ENCODE measurements at regions not wholly inside any gene's neighbourhood (a gene's known extent, or its start where the extent isn't known, plus 50 kb on each side); places are given as distances from the start of the nearest gene placed in this dataset.

- in situ Hi-C loops (cut with MboI; ENCODE audit: low pct_unique_long_range_greater_than_20kb, low sequenced_read_pairs, unreplicated experiment), result no loop called here
- no peak for TF ChIP-seq CTCF (IDR thresholded peaks at IDR 0.05; ENCODE audit: extremely low read depth, insufficient read depth, missing control alignments)
- no peak for DNase-seq (ENCODE audit: low spot score)
Measured at GRCh38 chr5:152004095-152004494, 79.4 kb upstream of the GLRA1 start.

All from GM13977 (cell line).